ENCODE measurements at regions not wholly inside any gene's neighbourhood (a gene's known extent, or its start where the extent isn't known, plus 50 kb on each side); places are given as distances from the start of the nearest gene placed in this dataset.
A peak's percentile ranks its signal among the peaks of the same experiment; 100 is the strongest.
"Not testable (repeated sequence)": the region's sequence is repeated elsewhere in the genome, so short reads cannot be mapped to it uniquely, and the experiment has no call there.

- Histone ChIP-seq H3K9ac (no peak overlapping the region), H3K27me3 (no peaks in the 10 kb centered on the region), H3K4me2 (no peak overlapping the region), H4K20me1 (no peaks in the 10 kb centered on the region), H3K36me3 (no peaks in the 10 kb centered on the region), H3K4me3 (no peak overlapping the region), H3K9me3 (replicated peaks in 1 of 11) (no peaks in the 10 kb centered on the region), H3K27ac (no peak overlapping the region), H3K4me1 (no peaks in the 10 kb centered on the region)
- 0 out of 22 replicates have a peak, but pooled peaks of 1 of the 11 experiments have one; percentile 8 for TF ChIP-seq Cebpa-rat (IDR thresholded peaks at IDR 0.05)
These were observed 140.5 kb upstream of the PGR start for GRCh38 chr11:101269990-101270660.

DNA sequence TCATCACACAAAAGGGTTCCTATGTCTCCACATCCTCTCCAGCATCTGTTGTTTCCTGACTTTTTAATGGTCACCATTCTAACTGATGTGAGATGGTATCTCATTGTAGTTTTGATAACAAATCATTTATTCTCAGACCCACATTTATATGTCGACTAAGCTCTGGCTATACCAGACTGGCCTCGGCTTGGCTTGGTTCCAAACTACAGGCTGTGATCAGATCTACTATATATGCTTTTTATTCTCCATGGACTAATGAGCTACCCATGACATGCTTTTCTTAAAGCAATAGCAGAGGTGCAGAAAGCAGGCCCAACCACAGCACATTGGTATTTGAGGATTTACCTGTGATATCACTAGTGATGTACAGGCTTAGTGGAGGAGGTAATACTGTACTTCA lies 139.8 kb upstream of the PGR start:
- TF ChIP-seq Cebpa-rat (IDR thresholded peaks at IDR 0.05), result no peak
- H3K9me3 ChIP-seq (replicated peaks in 1 of 11), result no peaks in the 10 kb centered on the region
- no peak overlapping the region for H3K27ac ChIP-seq
- H3K4me3 ChIP-seq, result no peak overlapping the region
- H3K4me1 ChIP-seq, result no peaks in the 10 kb centered on the region
- no peak overlapping the region for H3K9ac ChIP-seq
- H3K27me3 ChIP-seq, result no peaks in the 10 kb centered on the region
- no peaks in the 10 kb centered on the region for H4K20me1 ChIP-seq
- no peaks in the 10 kb centered on the region for H3K36me3 ChIP-seq
- no peak overlapping the region for H3K4me2 ChIP-seq

- H3K27me3 ChIP-seq, result no peaks in the 10 kb centered on the region
- H4K20me1 ChIP-seq, result no peaks in the 10 kb centered on the region
- H3K4me1 ChIP-seq, result no peaks in the 10 kb centered on the region
- no peaks in the 10 kb centered on the region for H3K36me3 ChIP-seq
- H3K9me3 ChIP-seq (replicated peaks in 1 of 11), result no peaks in the 10 kb centered on the region
- no peak overlapping the region for H3K4me2 ChIP-seq
- H3K9ac ChIP-seq, result no peak overlapping the region
- no peak overlapping the region for H3K27ac ChIP-seq
- no peak for TF ChIP-seq Cebpa-rat (IDR thresholded peaks at IDR 0.05)
- H3K4me3 ChIP-seq, result no peak overlapping the region
These were observed 138.0 kb upstream of the PGR start for GRCh38 chr11:101267654-101268053.

- TF ChIP-seq Cebpa-rat (IDR thresholded peaks at IDR 0.05), result no peak
- Histone ChIP-seq H3K36me3 (no peaks in the 10 kb centered on the region), H3K27ac (no peak overlapping the region)
These were observed 134.7 kb upstream of the PGR start for GRCh38 chr11:101264306-101264705.

GRCh38 chr11:101262995-101263394 lies 133.4 kb upstream of the PGR start:
- no peak overlapping the region for H3K27ac ChIP-seq
- H3K4me2 ChIP-seq, result no peak overlapping the region
- no peaks in the 10 kb centered on the region for H3K36me3 ChIP-seq
- H3K9ac ChIP-seq, result no peak overlapping the region
- TF ChIP-seq Cebpa-rat (IDR thresholded peaks at IDR 0.05), result no peak
- H3K27me3 ChIP-seq, result no peaks in the 10 kb centered on the region
- no peaks in the 10 kb centered on the region for H3K9me3 ChIP-seq (replicated peaks in 1 of 11)
- no peak overlapping the region for H3K4me3 ChIP-seq
- H4K20me1 ChIP-seq, result no peaks in the 10 kb centered on the region
- no peaks in the 10 kb centered on the region for H3K4me1 ChIP-seq

More at GRCh38 chr11:101264306-101264705, 134.7 kb upstream of the PGR start:
- Histone ChIP-seq H3K27me3 (no peaks in the 10 kb centered on the region), H3K4me2 (no peak overlapping the region), H4K20me1 (no peaks in the 10 kb centered on the region), H3K4me3 (no peak overlapping the region), H3K9ac (no peak overlapping the region), H3K9me3 (replicated peaks in 1 of 11) (no peaks in the 10 kb centered on the region), H3K4me1 (no peaks in the 10 kb centered on the region)

DNA sequence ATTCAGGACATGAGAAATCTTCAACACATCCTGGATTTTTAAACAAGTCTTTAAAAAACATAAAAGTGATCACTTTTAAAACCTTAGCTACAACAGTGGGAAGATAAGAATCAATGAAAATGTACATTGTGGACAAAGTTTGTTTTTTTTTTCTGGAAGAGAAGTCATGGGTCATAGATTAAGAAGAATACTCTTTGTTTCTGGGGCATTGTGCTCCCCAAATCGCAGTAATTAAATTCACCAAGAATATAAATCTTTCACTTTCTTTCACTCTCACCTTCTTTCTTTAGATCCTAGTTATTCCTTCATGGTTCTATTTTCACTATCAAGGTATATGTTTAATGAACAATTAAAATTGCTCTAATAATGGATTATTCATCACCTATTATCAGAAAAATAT lies 132.6 kb upstream of the PGR start:
- no peaks in the 10 kb centered on the region for H3K36me3 ChIP-seq
- no peak overlapping the region for H3K9ac ChIP-seq
- no peaks in the 10 kb centered on the region for H4K20me1 ChIP-seq
- no peaks in the 10 kb centered on the region for H3K27me3 ChIP-seq
- H3K27ac ChIP-seq, result no peak overlapping the region
- H3K9me3 ChIP-seq (replicated peaks in 1 of 11), result no peaks in the 10 kb centered on the region
- no peak overlapping the region for H3K4me3 ChIP-seq
- no peak for TF ChIP-seq Cebpa-rat (IDR thresholded peaks at IDR 0.05)
- H3K4me1 ChIP-seq, result no peaks in the 10 kb centered on the region
- no peak overlapping the region for H3K4me2 ChIP-seq

DNA sequence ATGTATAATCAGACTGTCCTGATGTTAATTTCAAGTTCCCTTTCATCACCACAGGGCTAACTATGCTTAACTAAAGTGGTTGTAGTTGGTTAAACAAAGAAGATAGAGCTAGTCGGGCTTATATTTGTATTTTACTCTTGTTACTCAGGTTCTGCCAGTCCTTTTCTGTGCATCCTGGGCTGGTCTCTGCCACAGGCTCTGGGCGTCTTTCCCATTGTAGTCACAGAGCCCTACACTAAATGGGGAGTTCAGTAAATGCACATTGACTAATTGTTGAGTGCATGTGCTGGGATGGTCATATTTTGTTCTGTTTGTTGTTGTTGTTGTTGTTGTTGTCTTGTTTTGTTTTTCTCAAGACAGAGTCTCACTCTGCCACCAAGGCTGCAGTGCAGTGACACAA lies 125.4 kb upstream of the PGR start:
- no peak overlapping the region for H3K4me2 ChIP-seq
- no peak overlapping the region for H3K9ac ChIP-seq
- H3K27me3 ChIP-seq, result no peaks in the 10 kb centered on the region
- H4K20me1 ChIP-seq, result no peaks in the 10 kb centered on the region
- H3K27ac ChIP-seq, result no peak overlapping the region
- H3K4me1 ChIP-seq, result no peaks in the 10 kb centered on the region
- peaks cover 0 to 10% (median 0%) of the 10 kb centered on the region in 11 experiments; a peak in 2 of 22 replicates for H3K9me3 ChIP-seq (replicated peaks in 1 of 11)
- H3K36me3 ChIP-seq, result no peaks in the 10 kb centered on the region
- H3K4me3 ChIP-seq, result no peak overlapping the region
- no peak for TF ChIP-seq Cebpa-rat (IDR thresholded peaks at IDR 0.05)

DNA sequence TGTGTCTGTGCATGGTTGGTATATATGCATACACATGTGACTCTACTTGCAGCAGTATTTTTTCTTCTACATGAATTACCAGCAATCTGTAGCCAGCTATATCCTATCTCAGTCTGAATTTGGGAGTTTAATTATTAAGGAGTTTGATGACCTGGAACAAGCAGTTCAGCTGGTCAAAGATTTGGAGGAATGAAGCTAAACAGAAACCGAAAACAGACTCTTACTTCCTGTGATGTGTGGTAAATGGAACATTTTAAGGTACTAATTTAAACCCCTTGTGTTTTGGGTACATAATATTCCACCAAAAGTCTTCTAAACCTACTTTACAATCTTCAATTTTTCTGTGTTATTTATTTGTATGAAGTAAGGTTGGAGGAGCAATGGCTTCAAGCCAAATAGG lies 124.4 kb upstream of the PGR start:
- H3K9ac ChIP-seq, result no peak overlapping the region
- H3K4me1 ChIP-seq, result no peaks in the 10 kb centered on the region
- no peak overlapping the region for H3K4me2 ChIP-seq
- H3K36me3 ChIP-seq, result no peaks in the 10 kb centered on the region
- H3K27me3 ChIP-seq, result no peaks in the 10 kb centered on the region
- no peak overlapping the region for H3K4me3 ChIP-seq
- H4K20me1 ChIP-seq, result no peaks in the 10 kb centered on the region
- H3K27ac ChIP-seq, result no peak overlapping the region
- H3K9me3 ChIP-seq (replicated peaks in 1 of 11), result peaks cover 0 to 10% (median 0%) of the 10 kb centered on the region in 11 experiments; a peak in 2 of 22 replicates
- TF ChIP-seq Cebpa-rat (IDR thresholded peaks at IDR 0.05), result no peak

GRCh38 chr11:101245635-101246034 lies 116.0 kb upstream of the PGR start:
- H3K9me3 ChIP-seq (replicated peaks in 1 of 11), result peaks cover 6 to 17% (median 9%) of the 10 kb centered on the region in 11 experiments; a peak in 16 of 22 replicates
- H3K4me1 ChIP-seq, H3K36me3 ChIP-seq, H3K4me3 ChIP-seq, H3K27me3 ChIP-seq, H3K27ac ChIP-seq, H3K4me2 ChIP-seq, H3K9ac ChIP-seq, H4K20me1 ChIP-seq: not testable (repeated sequence)

- not testable (repeated sequence) for H4K20me1 ChIP-seq, H3K4me1 ChIP-seq, H3K27me3 ChIP-seq, H3K36me3 ChIP-seq, H3K9ac ChIP-seq, H3K4me3 ChIP-seq
- Histone ChIP-seq H3K9me3 (replicated peaks in 1 of 11) (peaks cover 6 to 23% (median 11%) of the 10 kb centered on the region in 11 experiments; a peak in 16 of 22 replicates), H3K4me2 (0 out of 22 replicates have a peak overlapping the region, but pooled peaks of 1 of the 11 experiments have one; percentile 3), H3K27ac (0 out of 22 replicates have a peak overlapping the region, but pooled peaks of 2 of the 11 experiments have one; percentile 3 to 13)
These were observed 115.5 kb upstream of the PGR start for GRCh38 chr11:101245081-101245480.

Measured in BLaER1 treated with 17β-estradiol and CSF1 and Interleukin-3, amounts not matched to agents 10 nM and 100 nM (cell line).